Osteocyte (in vitro differentiated cells): ENCODE measurements at regions not wholly inside any gene's neighbourhood (a gene's known extent, or its start where the extent isn't known, plus 50 kb on each side); places are given as distances from the start of the nearest gene placed in this dataset.
"Not testable (repeated sequence)": the region's sequence is repeated elsewhere in the genome, so short reads cannot be mapped to it uniquely, and the experiment has no call there.

ENCODE experiments used
- DNase-seq: peaks from one replicate; pipeline ENCODE4 v3.0.0; 2021; ENCODE audit warnings: mixed read lengths; ENCODE audit not compliant: unreplicated experiment; ENCODE audit errors: extremely low spot score
- H3K27ac Mint-ChIP-seq: one replicate; pipeline ENCODE4 v1.8.0; 2021; ENCODE audit warnings: mild to moderate bottlenecking, mixed read lengths; ENCODE audit not compliant: unreplicated experiment
- H3K27me3 Mint-ChIP-seq: one replicate; pipeline ENCODE4 v1.8.0; 2021; ENCODE audit warnings: mixed read lengths; ENCODE audit not compliant: unreplicated experiment
- H3K36me3 Mint-ChIP-seq: one replicate; pipeline ENCODE4 v1.8.0; 2021; ENCODE audit warnings: mixed read lengths; ENCODE audit not compliant: unreplicated experiment
- H3K4me1 Mint-ChIP-seq: one replicate; pipeline ENCODE4 v1.8.0; 2021; ENCODE audit warnings: mixed read lengths; ENCODE audit not compliant: unreplicated experiment
- H3K4me3 Mint-ChIP-seq: one replicate; pipeline ENCODE4 v1.8.0; 2021; ENCODE audit warnings: mild to moderate bottlenecking, moderate library complexity, mixed read lengths; ENCODE audit not compliant: unreplicated experiment
- H3K9me3 Mint-ChIP-seq: one replicate; pipeline ENCODE4 v1.8.0; 2021; ENCODE audit warnings: mixed read lengths; ENCODE audit not compliant: unreplicated experiment
- TF ChIP-seq, protein P1 (sequence below): fragments of 200-600 bp; sonication (generic); IDR thresholded peaks from 2 replicates; pipeline ENCODE4 v1.5.0; 2021; ENCODE audit warnings: antibody characterized with exemption, mild to moderate bottlenecking, moderate library complexity

DNA sequence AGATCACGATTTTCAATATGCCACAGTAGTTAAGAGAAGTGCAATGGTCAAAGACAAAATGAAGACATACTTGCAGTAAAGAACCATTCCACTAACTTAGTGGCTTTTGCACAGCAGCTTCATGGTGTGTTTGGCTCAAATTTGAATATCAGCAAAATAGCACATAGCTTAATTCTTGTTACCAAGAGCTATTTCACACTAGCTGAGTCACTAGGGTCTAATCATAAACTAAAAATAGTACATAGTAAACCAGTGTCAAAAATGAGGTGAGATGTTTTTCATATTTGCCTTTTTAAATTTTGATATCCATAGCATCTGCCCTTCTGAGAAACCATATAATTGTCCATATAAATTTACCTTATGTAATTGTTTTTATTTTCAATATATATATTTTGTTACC, 325.0 kb upstream of the LUZP2 start:
- no peaks in the 10 kb centered on the region for H3K36me3 Mint-ChIP-seq
- DNase-seq, result no peak
- H3K27ac Mint-ChIP-seq, result no peak overlapping the region
- TF ChIP-seq, protein P1, sequence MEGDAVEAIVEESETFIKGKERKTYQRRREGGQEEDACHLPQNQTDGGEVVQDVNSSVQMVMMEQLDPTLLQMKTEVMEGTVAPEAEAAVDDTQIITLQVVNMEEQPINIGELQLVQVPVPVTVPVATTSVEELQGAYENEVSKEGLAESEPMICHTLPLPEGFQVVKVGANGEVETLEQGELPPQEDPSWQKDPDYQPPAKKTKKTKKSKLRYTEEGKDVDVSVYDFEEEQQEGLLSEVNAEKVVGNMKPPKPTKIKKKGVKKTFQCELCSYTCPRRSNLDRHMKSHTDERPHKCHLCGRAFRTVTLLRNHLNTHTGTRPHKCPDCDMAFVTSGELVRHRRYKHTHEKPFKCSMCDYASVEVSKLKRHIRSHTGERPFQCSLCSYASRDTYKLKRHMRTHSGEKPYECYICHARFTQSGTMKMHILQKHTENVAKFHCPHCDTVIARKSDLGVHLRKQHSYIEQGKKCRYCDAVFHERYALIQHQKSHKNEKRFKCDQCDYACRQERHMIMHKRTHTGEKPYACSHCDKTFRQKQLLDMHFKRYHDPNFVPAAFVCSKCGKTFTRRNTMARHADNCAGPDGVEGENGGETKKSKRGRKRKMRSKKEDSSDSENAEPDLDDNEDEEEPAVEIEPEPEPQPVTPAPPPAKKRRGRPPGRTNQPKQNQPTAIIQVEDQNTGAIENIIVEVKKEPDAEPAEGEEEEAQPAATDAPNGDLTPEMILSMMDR, result no peak
- H3K9me3 Mint-ChIP-seq, result no peaks in the 10 kb centered on the region
- H3K27me3 Mint-ChIP-seq, result no peaks in the 10 kb centered on the region
- no peak overlapping the region for H3K4me3 Mint-ChIP-seq
- H3K4me1 Mint-ChIP-seq, result no peaks in the 10 kb centered on the region

GRCh38 chr11:24181395-24182047, 315.3 kb upstream of the LUZP2 start:
- no peaks in the 10 kb centered on the region for H3K4me1 Mint-ChIP-seq
- H3K27ac Mint-ChIP-seq, result no peak overlapping the region
- TF ChIP-seq, protein P1, result no peak
- DNase-seq, result no peak
- H3K4me3 Mint-ChIP-seq, result no peak overlapping the region
- H3K9me3 Mint-ChIP-seq, result no peaks in the 10 kb centered on the region
- no peaks in the 10 kb centered on the region for H3K27me3 Mint-ChIP-seq
- H3K36me3 Mint-ChIP-seq, result no peaks in the 10 kb centered on the region

DNA sequence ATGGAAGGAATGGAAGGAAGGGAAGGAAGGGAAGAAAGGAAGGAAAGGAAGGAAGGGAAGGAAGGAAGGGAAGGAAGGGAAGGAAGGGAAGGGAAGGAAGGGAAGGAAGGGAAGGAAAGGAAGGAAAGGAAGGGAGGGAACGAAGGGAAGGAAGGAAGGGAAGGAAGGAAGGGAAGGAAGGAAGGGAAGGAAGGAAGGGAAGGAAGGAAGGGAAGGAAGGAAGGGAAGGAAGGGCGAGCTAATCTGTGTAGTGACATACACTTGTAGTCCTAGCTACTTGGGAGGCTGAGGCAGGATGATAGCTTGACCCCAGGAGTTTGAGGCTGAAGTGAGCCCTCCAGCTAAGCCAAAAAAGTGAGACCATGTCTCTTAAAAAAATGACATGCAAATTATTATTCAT, 311.3 kb upstream of the LUZP2 start:
- not testable (repeated sequence) for H3K36me3 Mint-ChIP-seq, H3K27ac Mint-ChIP-seq, H3K9me3 Mint-ChIP-seq, H3K4me1 Mint-ChIP-seq, H3K27me3 Mint-ChIP-seq, H3K4me3 Mint-ChIP-seq, DNase-seq

DNA sequence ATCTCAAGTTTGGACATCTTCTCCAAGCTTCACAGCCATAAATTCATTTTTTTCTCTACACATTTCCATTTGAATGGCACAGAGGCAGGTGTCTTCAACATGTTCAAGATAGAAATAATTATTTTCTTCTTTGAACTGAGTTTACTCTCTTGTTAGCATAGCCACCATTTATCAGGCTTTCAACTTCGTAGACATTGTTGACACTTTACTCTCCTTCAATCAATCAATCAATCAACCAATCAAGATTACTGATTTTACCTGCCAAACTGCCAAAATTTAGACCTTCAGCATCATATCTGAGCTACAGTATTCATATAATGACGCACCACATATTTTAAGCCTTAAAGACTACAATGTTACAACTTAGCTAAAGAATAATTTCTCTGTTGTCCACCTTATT, 300.1 kb upstream of the LUZP2 start:
- Mint-ChIP-seq H3K36me3 (no peaks in the 10 kb centered on the region), H3K27ac (no peak overlapping the region), H3K27me3 (no peaks in the 10 kb centered on the region), H3K9me3 (peaks cover 4% of the 10 kb centered on the region), H3K4me3 (no peak overlapping the region), H3K4me1 (peaks cover 2% of the 10 kb centered on the region)
- DNase-seq, result no peak
- TF ChIP-seq, protein P1, result no peak

DNA sequence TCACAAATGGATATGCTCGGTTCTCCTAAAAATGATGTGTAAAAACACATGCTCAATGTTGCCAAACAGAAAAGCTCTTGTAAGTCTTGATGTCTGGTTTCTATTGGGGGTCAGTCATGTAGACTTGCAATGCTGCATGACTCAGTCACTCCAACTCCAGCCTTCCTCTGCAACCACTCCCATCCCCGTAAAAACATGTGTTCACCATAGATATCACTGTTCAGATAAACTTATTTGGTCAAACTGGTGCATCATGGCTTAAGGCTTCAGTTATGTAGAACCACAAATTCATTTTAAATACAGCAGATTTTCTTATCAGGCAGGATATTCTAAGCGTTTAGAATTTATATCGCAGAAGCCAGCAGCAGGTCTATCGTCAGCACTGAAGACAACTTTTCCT, 298.4 kb upstream of the LUZP2 start:
- no peak overlapping the region for H3K4me3 Mint-ChIP-seq

More for the DNA sequence above, 298.4 kb upstream of the LUZP2 start:
- Mint-ChIP-seq H3K27me3 (no peaks in the 10 kb centered on the region), H3K27ac (no peak overlapping the region), H3K4me1 (peaks cover 2% of the 10 kb centered on the region), H3K36me3 (no peaks in the 10 kb centered on the region), H3K9me3 (peaks cover 4% of the 10 kb centered on the region)
- TF ChIP-seq, protein P1, result no peak
- DNase-seq, result no peak
